KOPT-K1 (cell line): ENCODE measurements at regions not wholly inside any gene's neighbourhood (a gene's known extent, or its start where the extent isn't known, plus 50 kb on each side); places are given as distances from the start of the nearest gene placed in this dataset.

Experiments used
- H3K27ac ChIP-seq: fragments of 200-600 bp; sonication (generic); 2 replicates; pipeline ENCODE4 v1.5.1; 2016; ENCODE audit warnings: antibody characterized with exemption, mild to moderate bottlenecking, low read depth, low read length; ENCODE audit not compliant: poor library complexity, severe bottlenecking
- H3K36me3 ChIP-seq: fragments of 200-600 bp; sonication (generic); 2 replicates; pipeline ENCODE4 v1.5.1; 2017; ENCODE audit warnings: antibody characterized with exemption, mild to moderate bottlenecking, low read length, moderate library complexity; ENCODE audit not compliant: insufficient read depth
- H3K9me3 ChIP-seq: fragments of 200-600 bp; sonication (generic); 2 replicates; pipeline ENCODE4 v1.5.1; 2017; ENCODE audit warnings: antibody characterized with exemption, low read length, mild to moderate bottlenecking; ENCODE audit not compliant: insufficient read depth, poor library complexity, severe bottlenecking

DNA sequence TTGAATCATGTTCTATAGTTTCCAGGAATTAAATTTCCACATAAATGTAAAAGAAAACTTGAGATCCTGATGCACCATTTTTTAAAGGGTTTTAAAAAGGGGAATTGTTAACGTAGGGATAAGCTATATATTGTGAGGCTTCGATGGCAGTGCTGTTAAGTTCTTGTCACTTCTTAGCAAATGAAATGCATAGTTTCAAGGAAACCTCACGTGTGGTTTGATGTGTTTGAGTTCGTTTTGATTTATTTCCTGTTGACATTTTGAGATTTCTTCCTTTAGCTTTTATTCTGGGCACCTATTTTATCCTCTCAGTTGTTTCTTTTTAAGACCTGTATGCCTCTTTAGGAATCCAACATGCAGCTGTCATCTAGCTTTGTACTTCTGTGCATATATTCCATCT, 301.0 kb downstream of the DOCK8 start:
- H3K9me3 ChIP-seq = no peaks in the 10 kb centered on the region
- H3K36me3 ChIP-seq = no peaks in the 10 kb centered on the region
- H3K27ac ChIP-seq = no peak overlapping the region

DNA sequence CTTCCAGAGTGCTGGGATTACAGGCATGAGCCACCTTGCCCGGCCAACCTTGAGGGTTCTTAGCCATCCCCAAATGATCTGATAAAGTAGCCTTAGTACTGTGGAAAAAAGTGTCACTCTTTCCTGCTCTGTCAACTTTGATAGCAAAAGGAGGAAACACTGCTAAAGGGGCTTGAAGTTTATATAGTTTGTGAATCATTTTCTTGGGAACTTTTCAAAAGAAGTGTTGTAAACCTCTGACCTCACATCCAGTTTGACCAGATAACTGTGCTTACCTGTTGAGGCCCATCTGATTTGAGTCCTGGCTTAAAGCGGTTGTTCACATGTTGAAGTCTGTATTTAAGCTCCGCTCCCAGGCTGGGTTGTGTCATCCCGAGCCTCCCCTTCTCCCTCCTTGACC, 303.3 kb downstream of the DOCK8 start:
- no peak overlapping the region for H3K27ac ChIP-seq
- H3K9me3 ChIP-seq = no peaks in the 10 kb centered on the region
- H3K36me3 ChIP-seq = no peaks in the 10 kb centered on the region

DNA sequence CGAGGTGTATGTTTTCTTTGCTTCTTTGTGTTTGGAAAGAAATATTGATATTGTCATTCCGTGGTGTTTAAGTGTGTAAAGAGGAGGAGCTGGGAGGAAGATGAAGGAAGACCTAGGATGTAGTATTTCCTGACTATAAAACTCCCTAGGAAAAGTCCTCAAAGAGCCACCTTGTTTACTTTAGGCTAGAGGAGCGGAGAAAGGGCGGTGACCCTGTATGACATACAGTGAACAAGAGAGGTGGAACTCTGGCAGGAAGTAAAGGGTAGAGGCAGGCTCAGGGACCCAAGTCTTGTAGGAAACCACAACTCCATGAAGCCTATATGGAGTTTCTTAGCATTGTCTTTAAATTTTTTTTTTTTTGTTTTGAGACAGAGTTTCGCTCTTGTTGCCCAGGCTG, 303.9 kb downstream of the DOCK8 start:
- H3K36me3 ChIP-seq = no peaks in the 10 kb centered on the region
- H3K27ac ChIP-seq = no peak overlapping the region
- H3K9me3 ChIP-seq = no peaks in the 10 kb centered on the region

DNA sequence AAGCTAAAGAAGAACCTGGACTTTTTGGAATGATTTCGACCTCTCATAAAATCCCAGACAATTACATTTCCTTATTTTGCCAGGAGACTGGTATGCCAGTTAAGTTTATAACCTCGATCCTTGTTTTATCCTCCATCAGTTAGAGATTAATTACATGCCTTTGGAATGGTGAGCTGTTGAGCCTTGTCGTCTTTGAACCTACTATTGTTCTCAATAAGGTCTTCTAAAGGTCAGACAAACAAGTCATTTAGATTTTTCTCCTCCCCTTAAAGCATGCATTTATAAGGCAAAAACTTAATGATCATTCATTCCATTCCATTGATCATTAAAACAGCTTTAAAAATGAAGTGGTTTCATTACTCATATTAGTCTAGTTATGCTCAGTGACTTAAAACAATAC, 304.9 kb downstream of the DOCK8 start:
- H3K9me3 ChIP-seq = no peaks in the 10 kb centered on the region
- no peaks in the 10 kb centered on the region for H3K36me3 ChIP-seq
- H3K27ac ChIP-seq = no peak overlapping the region

DNA sequence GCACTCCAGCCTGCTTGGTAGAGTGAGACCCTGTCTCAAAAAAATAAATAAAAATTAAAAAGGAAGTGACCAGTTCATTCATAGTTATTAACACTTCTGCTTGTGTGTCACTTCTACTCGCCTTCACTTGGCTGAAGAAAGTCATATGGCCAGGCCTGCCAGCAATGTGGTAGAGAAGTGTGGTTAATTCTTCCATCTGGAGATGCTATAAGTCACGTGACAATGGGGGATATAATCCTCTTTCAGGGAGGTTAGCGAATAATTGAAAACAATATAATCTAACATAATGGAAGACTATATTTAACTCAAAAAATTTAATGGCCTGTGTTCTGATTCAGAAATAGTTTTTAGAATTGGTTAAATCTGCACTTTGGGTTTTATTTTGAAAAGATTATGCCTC, 305.6 kb downstream of the DOCK8 start:
- Histone ChIP-seq H3K9me3 (no peaks in the 10 kb centered on the region), H3K36me3 (no peaks in the 10 kb centered on the region), H3K27ac (no peak overlapping the region)

DNA sequence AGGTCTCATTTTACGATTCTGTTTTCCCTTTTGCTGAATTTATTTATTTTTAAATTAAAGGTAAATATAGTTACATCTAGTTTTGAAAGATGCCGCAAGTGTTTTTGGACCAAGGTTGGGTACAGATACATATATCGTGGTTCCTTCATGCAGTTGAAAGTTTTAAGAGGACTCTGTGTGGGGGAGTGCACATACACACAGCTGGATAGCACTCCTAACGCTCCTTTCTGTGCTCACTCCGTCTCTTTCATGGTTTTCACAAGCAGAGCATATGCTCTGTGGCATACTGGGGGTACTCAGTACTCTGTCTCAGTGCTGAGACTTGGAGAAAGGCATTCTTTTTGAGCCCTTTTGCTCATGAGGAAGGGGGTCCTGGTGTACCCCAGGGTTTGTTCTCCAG, 307.5 kb downstream of the DOCK8 start:
- H3K36me3 ChIP-seq = no peaks in the 10 kb centered on the region
- H3K9me3 ChIP-seq = no peaks in the 10 kb centered on the region
- no peak overlapping the region for H3K27ac ChIP-seq

DNA sequence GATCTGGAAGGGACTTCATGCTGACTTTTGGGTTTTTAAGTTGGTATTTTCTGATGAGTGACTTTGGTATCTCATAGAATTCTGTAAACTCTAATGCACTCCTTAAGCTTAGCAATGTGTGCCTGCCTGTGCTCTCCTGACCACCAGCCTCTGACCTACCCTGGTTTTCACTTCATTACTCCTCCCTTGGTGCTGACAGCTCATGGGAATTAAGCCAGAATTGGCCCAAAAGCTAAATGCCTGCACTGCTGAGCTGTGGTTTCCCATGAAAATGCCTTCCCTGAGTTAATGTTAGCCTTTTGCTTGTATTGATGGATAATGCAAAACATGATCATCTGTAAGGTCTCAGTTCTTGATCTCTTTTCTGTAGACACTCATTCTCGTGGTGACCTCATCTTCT, 308.0 kb downstream of the DOCK8 start:
- H3K27ac ChIP-seq = no peak overlapping the region
- no peaks in the 10 kb centered on the region for H3K9me3 ChIP-seq
- no peaks in the 10 kb centered on the region for H3K36me3 ChIP-seq

DNA sequence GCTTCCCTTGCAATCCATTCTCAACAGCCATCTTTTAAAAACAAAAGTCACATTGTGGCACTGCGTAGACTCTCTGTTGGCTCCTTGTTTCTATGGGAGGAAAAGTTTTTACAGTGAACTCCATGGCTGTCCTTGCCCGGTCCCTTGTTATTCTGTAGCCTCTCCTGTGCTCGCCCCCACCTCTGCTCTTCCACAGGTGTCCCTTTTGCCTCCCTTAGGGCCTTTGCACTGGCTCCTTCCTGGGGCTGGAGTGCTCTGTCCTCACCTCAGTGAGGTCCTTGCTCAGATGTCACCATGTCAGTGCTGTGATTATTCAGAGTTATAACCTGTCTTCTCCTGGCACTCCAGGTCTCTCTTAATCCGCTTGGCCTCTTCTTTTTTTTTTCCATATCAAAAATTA, 308.8 kb downstream of the DOCK8 start:
- Histone ChIP-seq H3K27ac (no peak overlapping the region), H3K36me3 (no peaks in the 10 kb centered on the region), H3K9me3 (no peaks in the 10 kb centered on the region)

DNA sequence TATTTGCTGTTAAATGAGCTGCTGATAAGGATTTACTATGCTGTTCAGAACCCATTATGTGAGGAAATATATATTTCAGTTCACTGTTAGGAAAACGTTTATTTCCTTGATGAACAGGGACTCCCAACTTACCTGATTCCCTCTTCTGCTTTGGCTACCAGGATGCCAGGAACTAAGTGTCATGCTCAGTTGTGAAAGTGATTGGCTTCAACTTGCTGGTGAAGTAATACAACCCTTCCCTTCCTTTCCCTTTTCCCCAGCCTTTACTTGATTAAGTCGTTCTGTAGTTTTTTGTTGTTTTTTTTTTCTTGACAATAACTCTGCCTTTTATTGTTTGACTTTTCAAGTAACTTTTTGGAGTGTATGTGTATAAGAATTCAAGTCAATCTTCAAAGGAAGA, 309.3 kb downstream of the DOCK8 start:
- Histone ChIP-seq H3K27ac (no peak overlapping the region), H3K9me3 (no peaks in the 10 kb centered on the region), H3K36me3 (no peaks in the 10 kb centered on the region)

DNA sequence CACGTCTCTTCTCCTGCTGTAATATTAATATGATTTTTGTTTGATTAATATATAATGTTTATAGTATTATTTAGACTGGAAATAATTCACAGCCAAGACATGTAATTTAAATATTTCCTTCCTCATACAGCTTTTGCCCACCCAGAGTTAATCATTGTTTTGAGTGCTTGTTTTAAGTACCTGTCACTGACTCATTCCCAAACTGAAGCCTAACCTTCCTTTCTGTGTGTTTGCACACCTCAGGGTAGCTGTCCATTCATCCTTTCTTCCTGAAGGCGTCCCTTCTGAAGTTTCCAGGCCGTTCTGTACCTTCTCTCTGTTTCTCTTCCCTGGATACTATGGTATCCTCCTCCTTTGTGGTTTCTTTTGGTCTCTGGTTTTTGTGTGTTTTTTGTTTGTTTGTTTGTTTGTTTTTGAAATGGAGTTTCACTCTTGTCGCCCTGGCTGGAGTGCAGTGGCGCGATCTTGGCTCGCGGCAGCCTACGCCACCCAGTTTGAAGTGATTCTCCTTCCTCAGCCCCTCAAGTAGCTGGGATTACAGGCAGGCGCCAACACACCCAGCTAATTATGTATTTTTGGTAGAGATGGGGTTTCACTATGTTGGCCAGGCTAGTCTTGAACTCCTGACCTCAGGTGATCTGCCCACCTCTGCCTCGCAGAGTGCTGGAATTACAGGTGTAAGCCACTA, 312.4 kb downstream of the DOCK8 start:
- Histone ChIP-seq H3K36me3 (no peaks in the 10 kb centered on the region), H3K9me3 (no peaks in the 10 kb centered on the region), H3K27ac (no peak overlapping the region)

DNA sequence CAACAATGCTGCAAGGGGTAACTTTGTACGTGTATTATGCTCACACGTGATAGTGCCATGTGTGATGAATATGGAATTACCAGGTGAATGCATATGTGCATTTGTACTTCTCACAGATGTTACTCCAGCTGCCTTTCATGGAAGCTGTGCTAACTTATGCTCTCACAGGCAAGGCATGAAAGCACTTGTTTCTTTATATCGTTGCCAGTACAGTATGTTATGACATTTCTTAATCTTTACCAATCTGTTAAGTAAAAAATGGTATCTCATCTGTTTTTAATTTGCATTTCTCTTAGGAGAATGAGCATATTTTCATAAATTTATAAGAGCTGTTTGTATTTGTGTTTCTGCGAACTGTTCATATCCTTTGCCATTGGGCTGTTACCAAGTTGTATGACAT, 311.8 kb upstream of the DMRT1 start:
- H3K36me3 ChIP-seq = no peaks in the 10 kb centered on the region
- H3K9me3 ChIP-seq = no peaks in the 10 kb centered on the region
- no peak overlapping the region for H3K27ac ChIP-seq

DNA sequence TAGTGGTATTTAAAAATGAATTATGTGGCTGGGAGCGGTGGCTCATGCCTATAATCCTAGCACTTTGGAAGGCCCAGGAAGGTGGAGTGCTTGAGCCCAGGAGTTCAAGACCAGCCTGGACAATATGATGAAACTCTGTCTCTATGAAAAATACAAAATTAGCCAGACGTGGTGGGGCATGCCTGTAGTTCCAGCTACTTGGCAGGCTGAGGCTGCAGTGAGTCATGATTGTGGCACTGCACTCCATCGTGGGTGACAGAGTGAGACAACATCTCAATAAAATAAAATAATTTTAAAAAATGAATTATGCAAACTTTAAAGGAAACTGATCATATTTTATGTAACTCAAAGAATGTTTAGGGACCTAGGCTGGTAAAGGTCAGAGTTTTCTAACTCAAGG, 310.8 kb upstream of the DMRT1 start:
- H3K9me3 ChIP-seq = no peaks in the 10 kb centered on the region
- H3K36me3 ChIP-seq = no peaks in the 10 kb centered on the region
- no peak overlapping the region for H3K27ac ChIP-seq

DNA sequence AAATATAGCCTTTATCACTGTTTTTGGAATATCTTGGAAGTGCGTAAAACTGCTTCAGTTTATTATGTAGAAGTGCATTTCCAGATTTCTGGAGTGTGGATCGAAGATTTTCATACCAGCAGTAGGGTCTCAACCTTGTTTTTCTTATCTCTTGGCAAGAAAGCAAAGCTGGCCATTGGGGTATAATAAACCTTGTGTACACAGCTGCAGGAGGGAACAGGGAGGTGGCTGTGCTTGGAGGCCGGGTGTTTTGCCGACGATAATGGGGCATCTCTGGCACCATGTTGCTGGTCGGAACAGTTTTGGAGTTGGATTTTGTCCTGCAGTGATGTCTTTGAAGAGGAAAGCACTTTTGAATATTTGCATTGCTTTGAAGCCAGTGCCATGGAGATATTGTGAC, 308.8 kb upstream of the DMRT1 start:
- Histone ChIP-seq H3K27ac (no peak overlapping the region), H3K9me3 (no peaks in the 10 kb centered on the region), H3K36me3 (no peaks in the 10 kb centered on the region)

DNA sequence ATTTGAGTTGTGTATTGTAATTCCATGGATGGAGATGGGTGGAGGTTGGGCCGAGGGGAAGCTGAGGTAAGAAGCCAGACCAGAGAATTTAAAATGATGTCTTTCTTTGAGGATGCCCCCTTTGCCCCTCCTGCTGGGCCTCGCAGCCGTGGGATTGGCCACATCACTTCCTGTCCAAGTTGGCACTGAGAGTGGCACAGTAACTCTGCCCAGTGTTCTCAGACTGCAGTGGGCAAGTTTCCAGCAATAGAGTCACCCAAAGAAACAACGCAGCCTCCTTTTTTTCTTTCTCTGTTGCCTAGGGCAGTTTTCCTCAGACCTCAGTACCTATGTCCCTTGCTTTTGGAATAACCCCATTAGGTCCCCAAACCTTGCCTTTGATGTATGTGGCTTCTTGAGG, 306.6 kb upstream of the DMRT1 start:
- H3K9me3 ChIP-seq = peaks cover 1% of the 10 kb centered on the region
- no peaks in the 10 kb centered on the region for H3K36me3 ChIP-seq
- H3K27ac ChIP-seq = no peak overlapping the region

DNA sequence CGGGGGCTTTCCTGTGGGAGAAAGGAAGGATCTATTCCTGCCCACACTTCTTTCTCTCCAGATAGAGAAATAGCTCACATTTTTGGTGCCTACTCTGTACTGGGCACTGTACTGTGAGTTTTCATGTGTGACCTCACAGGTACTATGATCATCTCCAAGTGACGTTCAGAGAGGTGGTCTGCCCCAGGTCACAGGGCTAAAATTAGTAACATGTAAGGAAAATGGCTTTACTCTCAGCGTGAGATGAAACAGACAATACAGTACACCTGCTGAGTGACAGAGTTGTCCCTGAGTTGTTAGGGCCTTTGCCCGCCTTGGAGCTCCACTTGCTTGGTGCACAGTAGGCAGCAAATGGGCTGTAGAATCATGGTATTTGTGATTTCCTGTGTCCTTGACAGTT, 306.1 kb upstream of the DMRT1 start:
- Histone ChIP-seq H3K27ac (no peak overlapping the region), H3K9me3 (peaks cover 6% of the 10 kb centered on the region), H3K36me3 (no peaks in the 10 kb centered on the region)

DNA sequence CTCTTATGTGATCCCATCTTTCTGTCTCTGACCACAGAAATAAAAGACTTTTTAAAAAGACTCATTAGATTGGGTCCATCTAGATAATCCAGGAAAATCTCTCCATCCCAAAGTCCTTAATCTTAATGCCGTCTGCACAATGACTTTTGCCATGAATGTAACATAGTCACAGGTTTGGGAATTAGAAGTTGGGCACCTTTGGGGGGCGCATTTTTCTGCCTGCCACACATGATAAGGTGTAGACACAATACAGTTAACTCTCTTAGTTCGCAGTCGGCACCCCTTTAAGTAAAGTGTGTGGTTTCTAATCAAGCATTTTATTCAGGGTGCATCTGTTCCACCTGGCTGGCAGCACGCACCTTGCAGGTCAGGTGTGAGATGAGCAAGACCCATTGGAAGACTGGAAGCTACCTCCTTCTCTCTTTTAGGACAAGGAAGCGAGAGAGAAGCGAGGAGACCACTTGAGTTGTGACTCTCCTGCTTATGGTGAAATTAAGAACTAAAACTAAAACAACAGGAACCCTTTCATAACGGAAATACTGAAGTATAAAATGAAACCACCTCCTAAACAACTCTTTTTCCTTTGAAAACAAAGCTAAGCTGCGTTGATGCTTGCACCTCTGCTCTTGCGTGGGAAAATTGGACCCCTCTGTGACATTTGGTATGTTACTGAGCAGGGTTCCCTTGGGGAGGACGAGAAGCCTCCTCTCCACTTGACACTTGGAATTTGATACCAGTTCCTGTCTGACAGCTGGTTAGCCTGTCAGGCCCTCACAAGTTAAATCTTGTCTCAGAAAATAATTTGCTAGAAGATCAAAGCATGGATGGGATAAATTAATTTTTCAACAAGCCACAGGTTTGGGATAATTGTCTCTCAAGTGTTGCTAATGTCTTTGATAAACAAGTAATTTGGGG, 304.6 kb upstream of the DMRT1 start:
- Histone ChIP-seq H3K9me3 (peaks cover 9% of the 10 kb centered on the region), H3K27ac (no peak overlapping the region), H3K36me3 (no peaks in the 10 kb centered on the region)
